Stimulated activated CD4-positive, alpha-beta T cell treated with anti-CD3 and anti-CD28 coated beads, Interleukin-2, amount 100 ng/mL, for 24 hours (primary cell): ENCODE measurements at regions not wholly inside any gene's neighbourhood (a gene's known extent, or its start where the extent isn't known, plus 50 kb on each side); places are given as distances from the start of the nearest gene placed in this dataset.

Experiments used
- DNase-seq, 2 donors: peaks; one replicate each; pipeline ENCODE4 v3.0.0-alpha.2; 2020

DNA sequence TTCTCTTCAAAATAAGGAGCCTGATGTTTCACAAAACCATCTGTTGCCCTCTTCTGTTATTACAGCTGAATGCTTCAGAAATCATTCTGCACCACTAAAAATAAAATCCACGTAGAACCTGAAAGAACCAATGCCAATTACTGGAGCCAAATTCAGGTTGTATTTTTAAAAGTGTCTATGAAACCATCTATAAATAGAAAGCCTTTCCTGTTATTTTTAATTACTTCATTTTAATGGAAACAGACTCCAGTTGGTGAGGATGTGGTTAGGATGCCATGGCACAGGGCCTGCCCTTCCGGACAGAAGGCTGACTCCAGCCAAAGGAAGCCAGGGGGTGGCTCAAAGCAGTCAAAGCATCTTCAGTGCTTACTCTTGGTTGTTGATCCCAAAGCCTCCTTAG is 119.8 kb downstream of the TENT4A start:
- DNase-seq = no peak

DNA sequence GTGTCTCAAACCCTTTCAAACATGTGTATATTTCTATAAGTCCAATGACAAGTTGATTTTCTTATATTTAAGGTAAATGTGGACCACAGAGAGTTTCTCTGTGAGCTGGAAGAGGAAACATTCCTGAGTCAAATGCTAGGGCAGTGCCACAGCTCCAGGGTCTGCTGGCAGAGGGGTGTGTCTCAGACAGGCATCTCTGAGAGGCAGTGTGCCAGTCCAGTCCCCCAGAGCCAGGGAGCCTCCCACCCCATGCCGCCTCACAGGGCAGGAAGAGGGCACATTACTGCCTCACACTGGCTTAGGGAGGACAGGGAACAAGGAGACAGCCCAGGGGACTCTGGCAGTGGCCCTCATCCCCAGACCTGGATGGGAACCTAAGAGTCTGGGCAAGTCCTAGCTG is 120.2 kb downstream of the TENT4A start:
- DNase-seq = no peak

DNA sequence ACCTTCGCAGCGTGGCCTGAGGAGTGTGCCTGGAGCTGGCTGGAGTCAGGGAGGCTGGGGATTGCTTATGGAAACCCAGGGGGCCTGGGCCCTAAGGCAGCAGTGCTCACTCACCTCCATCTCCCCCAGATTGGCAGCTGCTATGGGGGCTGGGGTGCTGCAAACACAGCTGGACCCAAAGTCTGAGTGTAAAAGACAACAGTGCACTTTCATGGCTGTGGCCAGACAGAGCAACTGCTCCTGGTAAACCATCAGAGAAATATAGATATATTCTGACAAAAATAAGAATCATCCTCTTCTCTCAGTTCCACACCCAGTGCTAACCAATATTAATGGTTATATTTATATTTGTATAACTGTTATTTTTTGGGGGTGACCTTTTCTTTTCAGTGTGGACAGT is 123.9 kb downstream of the TENT4A start:
- no peak for DNase-seq

DNA sequence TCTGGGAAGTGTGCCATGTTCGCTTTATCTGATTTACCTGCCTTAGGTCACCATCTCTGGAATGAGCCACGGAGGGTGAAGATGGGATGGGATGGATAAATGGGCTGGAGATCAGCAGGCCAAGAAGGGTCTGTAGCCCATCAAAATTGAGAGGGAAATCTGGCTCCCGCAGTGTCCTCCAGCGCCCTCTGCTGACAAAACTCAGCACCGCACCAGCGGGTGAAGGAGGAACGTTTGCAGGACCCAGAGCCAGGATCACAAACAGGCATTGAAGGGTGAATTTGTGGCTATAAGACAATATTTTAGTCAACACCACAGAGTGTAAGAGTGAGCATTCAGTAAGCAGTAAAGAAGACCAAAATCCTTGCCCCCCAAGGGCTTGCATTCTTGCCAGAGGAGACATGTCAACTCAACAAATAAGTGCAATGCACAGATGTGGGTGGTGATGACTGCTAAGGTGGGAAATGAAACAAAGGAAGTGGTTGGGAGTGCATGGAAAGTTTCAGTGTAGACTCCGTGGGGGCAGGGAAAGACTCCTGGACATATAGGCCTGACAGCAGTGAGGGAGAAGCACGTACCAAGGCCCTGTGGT is 124.4 kb downstream of the TENT4A start:
- DNase-seq = peak; percentile 45 to 55

DNA sequence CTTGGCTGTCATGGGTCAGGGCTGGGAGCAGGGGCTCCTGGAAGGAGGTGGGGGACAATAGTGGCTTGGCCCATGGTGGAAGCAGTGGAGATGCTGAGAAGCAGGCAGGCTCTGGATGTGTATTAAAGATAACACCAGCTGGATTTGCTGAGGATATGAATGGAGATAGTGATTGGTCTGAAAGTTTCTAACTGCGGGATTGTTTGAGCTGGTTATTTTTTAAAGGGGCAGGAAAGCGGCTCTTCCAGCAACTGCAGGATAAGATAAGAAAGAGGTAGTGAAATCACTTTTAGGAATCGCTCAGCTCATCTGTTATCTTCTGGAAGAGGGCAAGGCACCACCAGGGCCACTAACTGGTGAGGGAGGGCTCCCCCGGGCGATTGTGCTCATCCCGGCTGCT is 125.5 kb downstream of the TENT4A start:
- DNase-seq = no peak

DNA sequence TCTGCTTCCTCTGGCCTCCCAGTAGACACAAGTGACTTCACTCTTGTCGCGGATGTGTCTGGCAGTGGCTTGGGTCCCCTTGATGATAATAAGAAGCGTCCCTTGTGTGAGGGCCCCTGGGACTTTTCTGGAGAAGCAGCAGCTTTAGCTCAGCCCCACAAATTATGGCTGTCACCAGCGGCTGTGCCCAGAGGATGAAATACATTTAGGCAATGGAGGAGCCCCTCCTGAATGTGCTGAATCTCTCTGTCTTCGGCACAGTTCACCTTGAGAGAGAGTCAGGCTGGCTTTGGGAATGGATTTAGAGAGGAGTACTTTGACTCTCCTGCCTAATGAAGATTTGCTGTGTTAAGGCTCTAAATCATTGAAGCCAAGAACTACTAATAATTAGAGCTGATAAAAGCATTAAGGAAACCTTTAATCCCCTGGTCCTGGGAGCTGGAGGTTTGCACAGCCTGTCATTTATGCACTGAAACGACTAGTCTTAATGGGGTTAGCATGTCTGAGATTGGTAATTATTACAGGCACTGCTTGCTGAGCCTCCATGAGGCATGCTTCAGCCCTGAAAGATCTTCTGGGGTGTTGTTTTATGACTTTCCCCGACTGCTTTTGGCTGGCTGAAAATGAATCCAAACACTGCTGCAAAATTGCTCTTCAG is 127.0 kb downstream of the TENT4A start:
- no peak for DNase-seq

DNA sequence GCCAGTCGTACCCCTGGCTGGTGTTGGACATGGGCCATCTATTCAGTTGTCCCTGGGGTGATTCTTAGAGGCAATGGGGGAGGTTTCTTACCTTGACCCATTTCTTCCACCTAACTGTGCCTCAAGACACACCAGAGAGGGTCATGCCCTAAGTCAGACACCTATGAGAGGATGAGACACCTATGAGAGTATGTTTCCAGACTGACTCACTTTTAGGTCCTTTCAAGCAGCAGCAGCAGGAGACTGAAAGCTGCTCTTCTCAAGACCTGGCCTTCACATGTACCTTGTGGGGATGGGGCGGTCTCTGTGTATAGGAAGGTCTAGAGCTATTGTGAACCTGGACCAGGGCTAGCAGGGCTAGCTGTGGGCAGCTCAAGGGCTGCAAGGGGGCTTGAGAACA is 130.1 kb downstream of the TENT4A start:
- DNase-seq = no peak

DNA sequence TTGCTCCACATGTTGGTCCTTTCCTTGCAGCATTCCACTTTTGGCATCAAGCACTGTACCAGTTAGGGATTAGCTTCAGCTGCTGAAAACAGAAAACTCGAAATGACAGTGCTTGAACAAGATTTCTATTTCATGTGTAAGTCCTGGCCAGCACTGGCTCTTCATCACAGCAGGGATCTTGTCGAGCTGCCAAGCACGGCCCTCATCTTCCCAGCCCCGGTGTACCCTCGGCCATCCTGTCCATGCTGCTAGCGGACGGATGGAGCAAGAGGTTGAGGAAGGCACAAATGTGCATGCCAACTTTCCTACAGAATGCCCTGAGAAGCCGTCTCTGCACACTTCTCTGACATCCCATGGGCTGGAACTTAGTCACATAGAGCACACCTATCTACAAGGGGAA is 130.6 kb downstream of the TENT4A start:
- no peak for DNase-seq

DNA sequence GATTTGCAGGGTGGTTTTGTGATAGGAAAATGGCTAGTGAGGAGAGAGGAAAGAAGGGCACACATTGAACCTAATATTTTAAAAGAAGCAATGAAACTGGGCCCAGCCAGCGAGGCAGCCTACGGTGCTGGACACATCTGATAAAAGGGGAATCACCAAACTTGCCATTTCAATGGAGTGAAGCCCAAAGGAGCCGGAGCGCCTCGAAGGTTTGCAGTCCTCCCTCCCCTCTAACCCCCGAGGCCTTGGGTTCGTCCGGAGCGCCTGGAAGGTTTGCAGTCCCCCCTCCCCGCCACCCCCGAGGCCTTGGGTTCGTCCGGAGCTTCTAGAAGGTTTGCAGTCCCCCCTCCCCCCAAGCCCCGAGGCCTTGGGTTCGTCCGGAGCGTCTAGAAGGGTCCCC is 132.6 kb downstream of the TENT4A start:
- DNase-seq = no peak

DNA sequence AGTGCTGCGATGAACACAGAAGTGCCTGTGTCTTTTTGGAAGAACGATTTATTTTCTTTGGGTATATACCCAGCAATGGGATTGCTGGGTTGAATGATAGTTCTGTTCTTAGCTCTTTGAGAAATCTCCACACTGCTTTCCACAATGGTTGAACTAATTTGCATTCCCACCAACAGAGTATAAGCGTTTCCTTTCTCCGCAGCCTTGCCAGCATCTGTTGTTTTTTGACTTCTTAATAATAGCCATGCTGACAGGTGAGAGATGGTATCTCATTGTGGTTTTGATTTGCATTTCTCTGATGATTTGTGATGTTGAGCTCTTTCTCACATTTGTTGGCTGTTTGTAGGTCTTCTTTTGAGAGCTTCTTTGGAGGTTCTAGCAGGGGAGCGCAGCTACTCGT is 134.6 kb downstream of the TENT4A start:
- DNase-seq = no peak

DNA sequence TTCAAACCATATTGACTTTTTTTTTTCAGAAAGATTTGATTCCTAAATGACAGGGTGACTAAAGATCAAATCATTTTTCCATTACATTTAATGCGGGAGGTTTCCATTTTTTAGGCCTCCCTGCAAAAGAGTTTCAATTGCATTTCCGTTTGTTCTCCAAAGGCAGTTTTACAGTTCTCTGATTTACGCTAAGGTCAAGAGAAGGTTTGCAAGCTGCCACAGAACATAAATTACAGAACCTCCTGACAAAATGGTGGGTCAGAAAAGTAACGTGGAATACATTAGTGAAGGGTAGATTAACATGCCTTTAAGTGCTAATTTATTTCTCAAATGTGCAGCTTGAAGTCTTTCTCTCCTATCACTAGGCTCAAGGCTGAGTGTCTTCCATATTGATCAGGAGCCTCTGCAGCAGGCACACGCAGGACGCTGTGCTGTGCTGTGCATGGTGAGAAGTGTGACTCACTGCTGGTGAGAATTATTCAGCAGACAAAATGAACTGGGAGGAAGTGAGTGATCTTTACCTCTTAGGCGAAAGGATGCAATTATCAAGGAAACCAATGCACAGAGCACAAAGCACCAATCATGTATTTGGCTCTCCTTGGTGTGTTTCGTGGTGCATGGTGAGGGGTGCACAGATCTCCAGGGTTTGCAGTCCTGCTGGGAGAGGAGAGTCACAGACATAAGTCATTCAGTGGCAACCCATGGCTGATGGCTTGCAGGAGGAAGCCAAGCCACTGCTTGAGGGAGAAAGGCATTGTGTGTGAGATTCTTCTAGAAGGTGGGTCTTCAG is 136.3 kb downstream of the TENT4A start:
- peak in 1 of 2 donors; percentile 20 for DNase-seq

DNA sequence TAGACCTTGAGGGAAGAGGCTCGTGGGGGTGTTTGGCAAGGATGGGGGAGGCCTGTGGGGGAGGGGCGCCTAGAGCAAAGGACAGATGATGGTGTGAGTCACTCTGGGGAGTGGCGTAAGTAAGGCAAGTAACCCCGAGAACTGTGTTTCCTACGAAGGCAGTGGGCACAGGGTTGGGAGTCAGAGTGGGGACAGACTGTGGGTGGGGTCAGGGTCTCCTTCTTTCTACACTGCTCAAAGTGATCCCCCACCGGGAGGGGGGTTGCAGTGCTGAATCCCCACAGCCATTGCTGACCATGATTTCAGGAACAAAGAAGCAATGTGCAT is 136.8 kb downstream of the TENT4A start:
- peak in 1 of 2 donors; percentile 7 for DNase-seq

DNA sequence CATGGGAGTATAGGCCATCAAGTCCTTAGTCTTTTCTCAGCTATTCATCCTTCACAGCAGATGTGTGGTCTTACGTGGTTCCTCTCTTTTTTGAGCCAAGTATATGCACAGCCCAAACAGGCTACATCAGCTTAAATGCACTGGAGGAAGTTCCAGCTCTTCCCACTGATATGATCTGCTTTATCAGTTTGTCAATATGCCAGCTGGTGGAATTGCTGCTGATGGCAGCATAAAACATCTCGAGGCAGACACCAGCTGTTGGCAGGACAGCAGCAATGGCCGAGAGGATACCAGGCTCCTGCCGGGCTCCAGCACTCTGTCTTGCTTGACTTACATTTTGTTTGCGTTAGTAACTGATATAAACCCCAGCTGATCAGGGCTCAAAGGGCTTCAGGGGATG is 143.4 kb downstream of the TENT4A start:
- DNase-seq = no peak

DNA sequence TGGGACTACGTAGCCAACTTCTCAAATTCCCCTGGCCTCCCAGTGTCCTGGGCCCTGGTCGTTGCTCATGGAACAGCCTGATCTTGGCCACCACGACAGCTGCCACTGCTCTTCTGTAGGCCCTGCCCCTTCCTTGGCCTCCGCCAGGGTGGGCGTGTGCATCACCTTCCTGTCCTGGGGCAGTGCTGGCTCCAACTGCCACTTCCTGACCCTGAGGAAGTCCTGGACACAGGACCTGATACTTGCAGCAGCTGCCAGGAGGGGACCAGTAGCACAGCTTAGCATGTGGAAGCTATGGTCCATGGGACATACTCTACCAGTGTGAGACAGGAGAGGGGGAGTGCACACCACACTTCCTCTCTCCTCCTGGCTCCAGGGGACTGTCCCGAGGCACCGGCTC is 145.2 kb downstream of the TENT4A start:
- no peak for DNase-seq

DNA sequence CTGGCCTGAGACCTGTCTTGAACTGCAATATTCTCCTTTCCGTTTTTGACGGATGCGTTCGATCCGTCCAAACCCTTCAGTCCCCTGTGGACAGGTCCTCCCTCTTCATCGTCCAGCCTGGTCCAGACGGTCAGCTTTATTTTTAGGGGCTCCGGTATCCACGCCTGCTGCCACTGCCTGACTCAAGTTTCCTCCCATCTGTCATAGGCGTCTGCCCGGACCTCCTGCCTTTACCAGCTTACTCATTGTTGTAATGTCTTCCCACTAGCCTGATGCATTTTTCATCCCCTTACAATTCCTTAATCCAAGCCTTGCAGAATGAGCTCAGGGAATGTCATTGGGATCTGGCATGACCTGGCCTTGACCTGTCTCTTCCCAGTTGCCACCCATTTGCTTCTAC is 145.8 kb downstream of the TENT4A start:
- no peak for DNase-seq

DNA sequence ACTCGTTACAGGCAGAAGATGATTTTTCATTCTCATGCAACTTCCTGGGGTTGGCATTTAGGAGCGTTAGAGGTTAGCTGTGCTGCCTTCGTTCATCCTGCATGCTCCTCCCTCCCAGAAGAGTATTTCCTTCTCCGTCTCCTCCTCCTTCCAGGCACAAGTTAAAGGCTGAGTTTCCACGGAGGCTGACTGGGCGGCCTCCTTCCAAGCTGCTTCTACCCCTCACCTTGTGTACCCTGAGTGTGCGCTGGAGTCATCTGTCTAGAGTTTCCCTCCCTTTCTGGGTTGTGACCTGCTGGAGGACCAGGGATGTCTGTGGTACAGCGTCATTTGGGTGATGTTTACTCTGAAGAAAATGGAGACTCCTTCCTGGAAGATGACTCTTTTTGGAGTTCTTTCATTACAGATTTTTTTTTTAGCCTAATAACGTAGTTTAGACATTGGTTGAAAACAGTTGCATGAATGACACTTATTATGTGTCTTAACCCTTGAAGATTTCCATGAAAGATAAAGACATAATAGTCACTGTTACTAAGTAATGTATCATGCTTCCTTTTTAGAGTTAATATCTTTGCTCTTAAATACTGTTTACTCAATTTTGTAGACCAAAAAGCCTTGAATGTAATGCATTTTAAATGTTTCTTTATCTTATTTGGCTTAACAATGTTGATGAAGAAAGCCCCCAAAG is 146.9 kb downstream of the TENT4A start:
- no peak for DNase-seq

DNA sequence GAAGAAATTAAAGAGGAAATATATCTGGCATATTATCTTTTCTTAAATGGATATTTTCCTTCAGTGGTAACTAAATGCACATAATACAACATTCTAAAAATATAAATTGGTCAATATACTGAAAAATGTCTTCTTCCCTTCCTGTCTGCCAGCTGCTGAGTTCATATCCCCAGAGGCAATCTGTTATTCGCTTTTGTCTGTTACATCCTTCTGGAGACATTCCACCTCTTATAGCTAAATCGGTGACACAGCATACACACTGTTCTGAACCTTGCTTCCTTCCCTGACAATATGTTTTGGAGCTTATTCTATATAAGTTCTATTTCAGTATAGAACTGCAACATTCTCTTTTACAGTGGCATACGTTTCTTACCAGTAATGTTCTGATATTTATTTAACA is 147.8 kb downstream of the TENT4A start:
- no peak for DNase-seq

DNA sequence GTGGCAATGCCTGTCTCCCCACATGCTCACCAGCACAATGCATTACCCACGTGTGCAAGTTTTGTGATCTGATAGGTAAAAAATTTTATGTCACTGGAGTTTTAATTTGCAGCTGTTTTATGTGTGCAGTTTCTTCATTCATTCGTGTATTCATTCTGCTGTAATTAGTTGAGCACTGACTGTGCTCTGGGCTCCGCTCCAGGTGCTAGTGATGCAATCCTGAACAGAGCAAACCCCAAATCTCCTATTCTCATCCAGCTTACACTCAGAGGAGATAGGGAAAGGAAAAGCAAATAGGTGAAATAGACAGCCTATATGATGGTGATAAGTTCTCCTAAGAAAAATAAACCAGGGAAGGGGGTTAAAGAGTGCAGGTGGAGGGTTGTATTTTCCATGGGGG is 148.4 kb downstream of the TENT4A start:
- DNase-seq = no peak

DNA sequence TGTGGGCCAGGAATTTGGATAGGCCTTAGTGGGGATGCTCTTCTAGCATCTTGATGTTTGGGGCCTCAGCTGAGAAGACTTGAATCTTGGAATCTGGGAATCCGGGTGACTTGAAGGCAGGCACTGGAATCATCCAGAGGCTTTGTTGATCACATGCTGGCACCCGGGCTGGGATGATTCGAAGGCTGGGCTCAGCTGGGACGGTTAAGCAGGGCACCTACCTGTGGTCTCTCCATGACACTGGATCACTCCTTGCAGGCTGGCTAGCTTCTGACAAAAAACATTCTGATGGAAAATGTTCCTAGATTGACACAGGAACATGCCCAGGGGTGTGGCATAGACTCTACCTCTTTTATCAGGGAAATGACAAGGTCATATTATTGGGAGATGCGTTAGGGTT is 149.1 kb downstream of the TENT4A start:
- DNase-seq = no peak

DNA sequence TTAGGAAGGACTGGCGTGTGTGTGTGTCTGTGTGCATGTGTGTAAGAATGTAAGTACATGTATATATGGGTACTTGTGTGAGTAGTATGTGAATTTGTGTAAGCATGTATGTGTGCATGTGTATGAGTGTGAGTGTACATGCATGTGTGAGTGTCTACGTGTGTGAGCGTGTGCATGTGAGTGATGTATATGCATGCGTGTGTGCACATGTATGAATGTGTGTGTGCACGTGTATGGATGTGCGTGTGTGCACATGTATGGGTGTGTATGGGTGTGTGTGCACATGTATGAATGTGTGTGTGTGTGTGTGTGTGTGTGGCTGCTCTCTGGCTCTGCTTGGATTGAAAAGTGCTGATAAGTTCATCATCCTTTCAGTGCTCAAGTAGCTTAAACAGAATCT is 154.5 kb downstream of the TENT4A start:
- DNase-seq = no peak

DNA sequence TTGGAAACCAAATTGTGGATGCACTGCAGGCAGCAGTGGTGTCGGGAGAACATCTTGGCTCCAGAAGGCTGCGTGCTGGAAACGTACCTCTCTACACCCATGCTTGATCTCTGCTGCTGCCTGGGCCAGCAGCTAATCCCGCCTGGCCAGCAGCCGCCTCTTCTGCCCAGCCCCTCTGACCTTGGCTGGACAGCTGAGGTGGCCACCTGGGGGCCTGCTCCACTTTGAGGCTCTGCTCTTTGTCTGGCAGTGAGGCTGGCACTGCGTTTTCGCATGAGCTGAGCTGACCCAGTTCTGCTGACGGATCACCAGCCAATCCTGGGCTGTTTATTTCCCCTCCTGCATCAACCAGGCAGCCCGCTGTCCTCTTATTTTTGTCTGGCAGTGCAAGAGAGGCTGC is 154.9 kb downstream of the TENT4A start:
- no peak for DNase-seq

DNA sequence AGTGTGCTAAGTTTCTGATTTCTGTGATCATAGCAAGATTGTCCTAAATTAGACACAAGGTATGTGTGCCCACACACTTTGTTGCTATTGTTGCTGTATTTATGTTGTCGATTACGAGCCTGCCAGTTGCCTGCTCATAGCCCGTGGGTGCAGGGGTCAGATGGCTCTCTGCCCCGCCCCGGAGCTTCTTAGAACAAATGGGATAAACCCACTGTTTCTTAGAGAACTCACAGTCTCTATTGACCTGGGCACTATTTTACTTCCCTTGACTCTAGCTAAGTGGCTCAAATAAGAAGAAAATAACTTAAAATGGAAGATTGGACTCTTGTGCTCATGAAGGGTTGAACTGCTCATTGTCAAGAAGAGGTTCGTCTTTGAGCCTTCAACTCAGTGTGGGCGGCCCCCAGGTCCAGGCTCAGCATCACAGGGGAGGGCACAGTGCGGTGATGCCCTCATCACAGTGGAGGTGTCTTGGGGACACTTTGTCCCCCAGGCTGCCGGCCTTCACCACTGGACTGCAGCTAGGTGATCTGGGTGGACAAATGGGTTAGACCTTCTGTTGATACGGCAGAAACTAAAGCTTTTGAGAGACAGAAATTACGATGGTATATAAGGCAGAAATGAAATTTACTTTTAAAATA is 155.5 kb downstream of the TENT4A start:
- DNase-seq = no peak

DNA sequence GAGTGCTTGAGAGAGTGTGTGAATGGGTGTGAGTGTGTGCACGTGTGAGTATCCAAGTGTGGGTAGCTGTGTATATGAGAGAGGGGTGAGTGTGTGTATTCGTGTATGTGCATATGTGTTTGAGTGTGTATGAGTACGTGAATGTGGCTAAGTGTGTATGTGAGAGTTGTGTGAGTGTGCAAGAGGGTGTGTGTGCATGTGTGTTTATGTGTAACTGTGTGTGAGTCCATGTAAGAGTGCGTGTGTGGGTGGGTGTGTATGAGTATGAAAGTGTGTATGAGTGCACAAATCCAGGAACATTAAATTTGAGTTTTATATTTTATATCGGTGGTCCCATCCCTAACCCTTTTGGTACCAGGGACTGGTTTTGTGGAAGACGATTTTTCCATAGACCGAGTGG is 156.4 kb downstream of the TENT4A start:
- DNase-seq = no peak
